PFSK-1 (cell line): ENCODE measurements at regions not wholly inside any gene's neighbourhood (a gene's known extent, or its start where the extent isn't known, plus 50 kb on each side); places are given as distances from the start of the nearest gene placed in this dataset.

ENCODE experiments used
- FOXP2 ChIP-seq: optimal IDR thresholded peaks from 2 replicates; pipeline ENCODE3; 2011; ENCODE audit warnings: borderline replicate concordance, control low read depth, inconsistent platforms; ENCODE audit not compliant: insufficient read depth; ENCODE audit errors: extremely low read length, extremely low read depth
- POLR2AphosphoS5 ChIP-seq: IDR thresholded peaks from 2 replicates; pipeline ENCODE4 v1.6.1; 2012; ENCODE audit warnings: low read depth, mild to moderate bottlenecking, control low read depth, low read length, moderate library complexity
- SIN3A ChIP-seq: IDR thresholded peaks from 2 replicates; pipeline ENCODE4 v1.6.1; 2012; ENCODE audit warnings: mild to moderate bottlenecking, low read length, moderate library complexity, borderline replicate concordance; ENCODE audit not compliant: insufficient read depth
- TAF1 ChIP-seq: IDR thresholded peaks from 2 replicates; pipeline ENCODE4 v1.6.1; 2012; ENCODE audit warnings: low read length, control low read depth, borderline replicate concordance; ENCODE audit not compliant: insufficient read depth
- TF ChIP-seq, protein P1 (sequence below), 2 experiments: IDR thresholded peaks; 2 replicates each; pipeline versions ENCODE4 v1.6.1 to v1.8.0; 2011 to 2012; ENCODE audit warnings: low read depth in 2 of 2, low read length in 2 of 2, control low read depth in 1 of 2, inconsistent platforms in 1 of 2, mild to moderate bottlenecking in 1 of 2, moderate library complexity in 1 of 2; ENCODE audit not compliant: insufficient read depth in 1 of 2

DNA sequence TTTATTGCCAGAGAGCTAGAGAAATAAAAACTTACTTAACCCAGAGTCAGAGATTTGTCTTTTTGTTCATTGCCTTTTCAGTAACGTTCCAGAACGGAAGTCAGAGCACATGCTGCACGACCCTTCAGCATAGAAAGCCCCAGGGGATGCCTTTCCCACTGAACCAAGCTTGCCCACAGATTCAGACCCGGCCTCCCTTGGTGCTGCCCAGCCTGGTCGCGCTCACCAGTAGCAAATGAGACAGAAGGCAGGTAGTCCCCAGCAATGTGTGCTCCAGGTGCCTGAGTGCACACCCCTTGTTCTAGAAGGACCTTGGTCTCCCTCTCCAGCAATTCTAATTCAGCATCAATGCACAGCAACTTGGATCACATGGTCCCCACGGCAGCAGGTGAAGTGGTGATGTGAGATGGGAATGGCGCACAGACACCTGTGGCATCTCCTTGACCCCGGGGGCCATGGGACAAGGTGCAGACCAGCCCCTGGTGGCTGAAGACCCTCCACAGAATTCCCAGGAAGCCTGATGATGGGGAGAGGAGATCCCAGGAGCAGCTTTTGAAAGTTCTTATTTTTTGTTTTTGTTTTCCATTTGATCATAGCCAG, 91.8 kb upstream of the IQSEC1 start:
- TF ChIP-seq POLR2AphosphoS5 (no peak), SIN3A (no peak), TAF1 (no peak), FOXP2 (no peak)
- TF ChIP-seq, protein P1, sequence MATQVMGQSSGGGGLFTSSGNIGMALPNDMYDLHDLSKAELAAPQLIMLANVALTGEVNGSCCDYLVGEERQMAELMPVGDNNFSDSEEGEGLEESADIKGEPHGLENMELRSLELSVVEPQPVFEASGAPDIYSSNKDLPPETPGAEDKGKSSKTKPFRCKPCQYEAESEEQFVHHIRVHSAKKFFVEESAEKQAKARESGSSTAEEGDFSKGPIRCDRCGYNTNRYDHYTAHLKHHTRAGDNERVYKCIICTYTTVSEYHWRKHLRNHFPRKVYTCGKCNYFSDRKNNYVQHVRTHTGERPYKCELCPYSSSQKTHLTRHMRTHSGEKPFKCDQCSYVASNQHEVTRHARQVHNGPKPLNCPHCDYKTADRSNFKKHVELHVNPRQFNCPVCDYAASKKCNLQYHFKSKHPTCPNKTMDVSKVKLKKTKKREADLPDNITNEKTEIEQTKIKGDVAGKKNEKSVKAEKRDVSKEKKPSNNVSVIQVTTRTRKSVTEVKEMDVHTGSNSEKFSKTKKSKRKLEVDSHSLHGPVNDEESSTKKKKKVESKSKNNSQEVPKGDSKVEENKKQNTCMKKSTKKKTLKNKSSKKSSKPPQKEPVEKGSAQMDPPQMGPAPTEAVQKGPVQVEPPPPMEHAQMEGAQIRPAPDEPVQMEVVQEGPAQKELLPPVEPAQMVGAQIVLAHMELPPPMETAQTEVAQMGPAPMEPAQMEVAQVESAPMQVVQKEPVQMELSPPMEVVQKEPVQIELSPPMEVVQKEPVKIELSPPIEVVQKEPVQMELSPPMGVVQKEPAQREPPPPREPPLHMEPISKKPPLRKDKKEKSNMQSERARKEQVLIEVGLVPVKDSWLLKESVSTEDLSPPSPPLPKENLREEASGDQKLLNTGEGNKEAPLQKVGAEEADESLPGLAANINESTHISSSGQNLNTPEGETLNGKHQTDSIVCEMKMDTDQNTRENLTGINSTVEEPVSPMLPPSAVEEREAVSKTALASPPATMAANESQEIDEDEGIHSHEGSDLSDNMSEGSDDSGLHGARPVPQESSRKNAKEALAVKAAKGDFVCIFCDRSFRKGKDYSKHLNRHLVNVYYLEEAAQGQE (IDR thresholded peaks at IDR 0.05; ENCODE audit: insufficient read depth in 1 of 2, low read depth in 2 of 2, low read length in 2 of 2): no peak
